PC-9 (cell line): ENCODE measurements at regions not wholly inside any gene's neighbourhood (a gene's known extent, or its start where the extent isn't known, plus 50 kb on each side); places are given as distances from the start of the nearest gene placed in this dataset.

ENCODE experiments used
- BruUV-seq: library from RNA; stranded (reverse); fragments of 400-500 nt; replicated peaks from 2 replicates; lab custom pipeline; 2021; lab: Mats Ljungman, UMichigan
- CTCF ChIA-PET: fragments of 300-600 bp; sonication (Branson Sonifier 250); formaldehyde crosslinking; loops from one replicate; lab custom pipeline; 2022; ENCODE audit warnings: antibody characterized with exemption; lab: Charles Lee
- POLR2A ChIA-PET: fragments of 300-600 bp; sonication (Branson Sonifier 250); formaldehyde crosslinking; loops from one replicate; lab custom pipeline; 2022; ENCODE audit warnings: antibody characterized with exemption; ENCODE audit not compliant: unreplicated experiment; lab: Charles Lee
- DNase-seq, 2 experiments: peaks; one replicate each; pipeline versions ENCODE4 v3.0.0 to v3.0.0-alpha.2; 2015 to 2022; ENCODE audit warnings: mixed read lengths in 1 of 2
- H2AFZ ChIP-seq: fragments of 200-600 bp; sonication (generic); 2 replicates; pipeline ENCODE4 v1.8.1; 2017; ENCODE audit warnings: antibody characterized with exemption
- H3F3A ChIP-seq: fragments of 200-600 bp; sonication (generic); 2 replicates; pipeline ENCODE4 v1.8.1; 2017; ENCODE audit warnings: antibody characterized with exemption, mild to moderate bottlenecking, low read depth; ENCODE audit not compliant: insufficient read depth
- H3K27ac ChIP-seq: fragments of 200-600 bp; sonication (generic); 2 replicates; pipeline ENCODE4 v1.6.1; 2016; ENCODE audit warnings: mixed run types
- H3K27me3 ChIP-seq: fragments of 200-600 bp; sonication (generic); 2 replicates; pipeline ENCODE4 v1.6.1; 2016; ENCODE audit warnings: low read depth, mixed run types; ENCODE audit not compliant: insufficient read depth
- H3K36me3 ChIP-seq: fragments of 200-600 bp; sonication (generic); 2 replicates; pipeline ENCODE4 v1.6.1; 2016; ENCODE audit warnings: low read depth, mixed run types
- H3K4me1 ChIP-seq: fragments of 200-600 bp; sonication (generic); replicated peaks from 2 replicates; pipeline ENCODE4 v1.6.1; 2016; ENCODE audit warnings: mixed run types; ENCODE audit not compliant: insufficient read depth
- H3K4me2 ChIP-seq: fragments of 200-600 bp; sonication (generic); 2 replicates; pipeline ENCODE4 v1.6.1; 2017; ENCODE audit warnings: mixed run types
- H3K4me3 ChIP-seq: fragments of 200-600 bp; sonication (generic); 2 replicates; pipeline ENCODE4 v1.6.1; 2016; ENCODE audit warnings: mixed run types
- H3K79me2 ChIP-seq: fragments of 200-600 bp; sonication (generic); 2 replicates; pipeline ENCODE4 v1.6.1; 2017; ENCODE audit warnings: low read depth, mixed run types
- H3K9me2 ChIP-seq: fragments of 200-600 bp; sonication (generic); 2 replicates; pipeline ENCODE4 v1.8.1; 2017; ENCODE audit warnings: mild to moderate bottlenecking; ENCODE audit not compliant: insufficient read depth
- H3K9me3 ChIP-seq: fragments of 200-600 bp; sonication (generic); 2 replicates; pipeline ENCODE4 v1.8.1; 2016; ENCODE audit warnings: low read depth; ENCODE audit not compliant: insufficient read depth
- H4K20me1 ChIP-seq: fragments of 200-600 bp; sonication (generic); 2 replicates; pipeline ENCODE4 v1.8.1; 2017; ENCODE audit not compliant: insufficient read depth
- CTCF ChIP-seq: fragments of 200-600 bp; sonication (generic); conservative IDR thresholded peaks from 2 replicates; pipeline ENCODE4 v1.6.1; 2017; ENCODE audit warnings: mixed run types, antibody characterized with exemption, mild to moderate bottlenecking, moderate library complexity
- EZH2 ChIP-seq: fragments of 200-600 bp; sonication (generic); IDR thresholded peaks from 2 replicates; pipeline ENCODE4 v1.8.0; 2017; ENCODE audit warnings: antibody characterized with exemption, low read depth
- intact Hi-C: fragments of 100-400 bp; cut with micrococcal nuclease; formaldehyde crosslinking; loops from one replicate; pipeline ENCODE4 v1.10.0; 2022; ENCODE audit not compliant: unreplicated experiment

- H3K9me2 ChIP-seq: no peaks in the 10 kb centered on the region
- TF ChIP-seq EZH2 (no peak), CTCF (no peak)
- H3K79me2 ChIP-seq: no peaks in the 10 kb centered on the region
- no peaks in the 10 kb centered on the region for H3F3A ChIP-seq
- no peak overlapping the region for H3K4me2 ChIP-seq
- no peaks in the 10 kb centered on the region for H3K4me1 ChIP-seq
- no peak for DNase-seq
- ChIA-PET POLR2A (no interaction called here), CTCF (no interaction called here)
- no peak overlapping the region for H3K27ac ChIP-seq
- no peaks in the 10 kb centered on the region for H3K36me3 ChIP-seq
- H2AFZ ChIP-seq: no peak overlapping the region
- no peaks in the 10 kb centered on the region for H4K20me1 ChIP-seq
- H3K9me3 ChIP-seq: no peaks in the 10 kb centered on the region
- H3K27me3 ChIP-seq: peaks cover 68% of the 10 kb centered on the region
- H3K4me3 ChIP-seq: no peak overlapping the region
- intact Hi-C loops: no loop called here
- no TSS peak for BruUV-seq
These were observed 98.7 kb upstream of the BHLHE23 start for GRCh38 chr20:63105211-63106107.

- peaks cover 69% of the 10 kb centered on the region for H3K27me3 ChIP-seq
- H3K79me2 ChIP-seq: no peaks in the 10 kb centered on the region
- H3K4me2 ChIP-seq: no peak overlapping the region
- CTCF ChIA-PET: no interaction called here
- no peak overlapping the region for H3K27ac ChIP-seq
- no peaks in the 10 kb centered on the region for H3K4me1 ChIP-seq
- no peaks in the 10 kb centered on the region for H3K36me3 ChIP-seq
- no peaks in the 10 kb centered on the region for H3K9me2 ChIP-seq
- BruUV-seq: no TSS peak
- no peaks in the 10 kb centered on the region for H3F3A ChIP-seq
- DNase-seq: no peak
- H3K9me3 ChIP-seq: no peaks in the 10 kb centered on the region
- no peak overlapping the region for H3K4me3 ChIP-seq
- no peak overlapping the region for H2AFZ ChIP-seq
- TF ChIP-seq CTCF: no peak
- no peak for TF ChIP-seq EZH2
- POLR2A ChIA-PET: no interaction called here
- intact Hi-C loops: no loop called here
- H4K20me1 ChIP-seq: no peaks in the 10 kb centered on the region
These were observed 97.8 kb upstream of the BHLHE23 start for GRCh38 chr20:63104312-63105181.

- Histone ChIP-seq H3K4me3 (no peak overlapping the region), H3K36me3 (no peaks in the 10 kb centered on the region), H3K4me1 (no peaks in the 10 kb centered on the region), H3K4me2 (no peak overlapping the region), H4K20me1 (no peaks in the 10 kb centered on the region), H3F3A (no peaks in the 10 kb centered on the region), H3K9me3 (no peaks in the 10 kb centered on the region), H3K79me2 (no peaks in the 10 kb centered on the region), H2AFZ (no peak overlapping the region), H3K27me3 (peaks cover 69% of the 10 kb centered on the region), H3K27ac (no peak overlapping the region), H3K9me2 (no peaks in the 10 kb centered on the region)
- ChIA-PET CTCF (no interaction called here), POLR2A (no interaction called here)
- TF ChIP-seq CTCF (no peak), EZH2 (no peak)
- intact Hi-C loops: no loop called here
- BruUV-seq: no TSS peak
- no peak for DNase-seq
These were observed 96.9 kb upstream of the BHLHE23 start for GRCh38 chr20:63103402-63104311.
